Femur (tissue), 1 donor: ENCODE measurements at regions not wholly inside any gene's neighbourhood (a gene's known extent, or its start where the extent isn't known, plus 50 kb on each side); places are given as distances from the start of the nearest gene placed in this dataset.

Experiments used
- DNase-seq: peaks from one replicate; pipeline ENCODE4 v3.0.0-alpha.2; 2017

DNA sequence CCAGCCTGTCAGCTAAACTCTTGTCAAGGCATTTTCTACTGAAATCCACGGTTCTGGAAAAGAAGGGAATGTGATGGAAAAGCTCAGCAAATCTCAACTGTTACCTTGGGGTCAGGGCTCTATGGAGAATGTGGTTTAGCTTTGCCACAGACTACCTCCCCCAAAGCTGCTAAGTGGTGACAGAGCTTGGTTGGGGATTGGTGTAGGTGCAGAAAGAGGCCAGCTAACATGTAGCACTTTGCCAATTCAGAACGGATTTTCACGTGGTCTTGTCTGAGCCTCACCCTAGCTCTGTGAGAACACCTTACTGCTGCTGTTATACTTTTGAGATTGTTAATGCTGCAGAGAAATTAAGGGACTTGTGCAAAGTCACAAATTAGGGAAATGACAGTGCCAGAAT is 331.1 kb downstream of the RND3 start:
- DNase-seq = no peak

DNA sequence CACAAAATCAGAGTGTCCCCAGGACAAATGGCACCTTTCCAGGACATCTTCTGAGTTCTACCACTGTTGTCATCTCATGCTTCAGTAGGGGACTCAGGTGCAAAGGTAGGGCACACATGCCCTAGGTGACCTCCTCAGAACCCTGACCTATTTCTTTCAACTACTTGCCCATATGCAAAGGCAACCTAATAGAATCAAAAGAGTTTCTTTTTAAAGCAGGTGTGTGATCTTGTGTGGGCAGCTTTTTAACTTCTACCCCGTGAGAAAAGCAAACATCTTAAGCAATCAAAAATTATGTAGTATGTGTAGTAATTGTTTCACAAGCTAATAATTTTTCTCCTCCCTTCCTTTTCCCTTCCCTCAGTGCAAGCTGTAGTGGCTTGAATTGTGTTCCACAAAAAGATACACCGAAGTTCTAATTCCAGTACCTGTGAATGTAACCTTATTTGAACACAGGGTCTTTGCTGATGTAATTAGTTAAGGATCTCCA is 333.1 kb downstream of the RND3 start:
- no peak for DNase-seq

DNA sequence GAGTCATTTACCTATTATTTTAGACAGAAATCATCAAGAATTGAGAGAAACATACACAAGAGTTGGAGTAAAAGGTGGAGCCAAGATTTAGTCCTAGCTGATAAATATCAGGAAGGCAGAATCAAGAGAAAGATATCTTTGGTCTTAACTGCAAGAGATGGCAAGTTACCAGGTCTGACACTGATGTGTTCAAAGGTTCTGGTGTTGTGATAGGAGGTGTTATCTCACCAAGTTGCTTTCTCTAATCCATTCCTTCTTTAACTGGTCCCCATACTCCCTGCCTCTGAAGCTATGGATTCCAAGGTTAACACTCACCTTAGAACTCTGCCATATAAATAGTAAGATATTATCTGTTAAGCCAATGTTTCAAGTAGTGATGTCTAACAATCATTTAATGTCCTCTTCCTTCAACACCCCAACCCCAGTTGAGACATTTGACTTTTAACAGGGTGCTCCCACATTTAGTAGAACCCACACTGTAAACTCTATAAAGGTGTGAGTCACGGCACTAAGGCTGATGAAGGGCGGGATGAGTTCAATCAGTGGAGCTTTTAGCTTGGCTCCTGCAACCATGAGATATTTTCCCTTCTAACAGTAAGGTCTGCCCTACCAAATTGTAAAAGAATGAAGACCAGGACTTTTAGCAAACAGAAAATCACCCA is 333.7 kb downstream of the RND3 start:
- DNase-seq = no peak

DNA sequence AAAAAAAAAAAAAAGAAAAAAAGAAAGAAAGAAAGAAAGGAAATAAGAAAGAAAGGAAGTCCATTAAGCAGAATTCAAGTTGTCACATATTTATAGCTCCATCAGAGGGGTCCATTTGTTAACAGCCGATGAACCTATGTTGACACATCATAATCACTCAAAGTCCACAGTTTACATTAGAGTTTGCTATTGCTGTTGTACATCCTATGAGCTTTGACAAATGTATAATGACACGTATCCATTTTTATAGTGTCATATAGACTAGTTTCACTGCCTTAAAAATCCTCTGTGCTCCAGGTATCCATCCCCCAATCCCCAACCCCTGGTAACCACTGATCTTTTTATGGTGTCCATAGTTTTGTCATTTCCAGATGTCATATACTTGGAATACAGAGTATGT is 335.2 kb downstream of the RND3 start:
- DNase-seq = no peak

DNA sequence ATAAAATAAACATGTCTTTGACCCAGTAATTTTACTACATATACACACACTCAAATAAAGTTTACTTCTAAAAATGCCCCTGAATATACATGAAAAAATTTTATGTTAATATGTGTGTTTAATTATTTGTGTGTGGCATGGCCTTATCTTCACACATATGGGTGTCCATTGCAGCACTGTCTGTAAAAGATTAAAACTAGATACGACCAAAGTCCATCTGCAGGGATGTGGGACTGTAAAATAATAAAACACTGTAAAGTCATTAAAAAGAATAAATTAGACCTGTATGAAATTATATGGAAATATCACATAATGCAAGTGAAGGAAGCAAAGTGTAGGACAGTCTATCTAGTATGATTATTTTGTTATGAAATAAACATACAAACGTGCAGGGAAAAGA is 337.3 kb downstream of the RND3 start:
- DNase-seq = no peak

DNA sequence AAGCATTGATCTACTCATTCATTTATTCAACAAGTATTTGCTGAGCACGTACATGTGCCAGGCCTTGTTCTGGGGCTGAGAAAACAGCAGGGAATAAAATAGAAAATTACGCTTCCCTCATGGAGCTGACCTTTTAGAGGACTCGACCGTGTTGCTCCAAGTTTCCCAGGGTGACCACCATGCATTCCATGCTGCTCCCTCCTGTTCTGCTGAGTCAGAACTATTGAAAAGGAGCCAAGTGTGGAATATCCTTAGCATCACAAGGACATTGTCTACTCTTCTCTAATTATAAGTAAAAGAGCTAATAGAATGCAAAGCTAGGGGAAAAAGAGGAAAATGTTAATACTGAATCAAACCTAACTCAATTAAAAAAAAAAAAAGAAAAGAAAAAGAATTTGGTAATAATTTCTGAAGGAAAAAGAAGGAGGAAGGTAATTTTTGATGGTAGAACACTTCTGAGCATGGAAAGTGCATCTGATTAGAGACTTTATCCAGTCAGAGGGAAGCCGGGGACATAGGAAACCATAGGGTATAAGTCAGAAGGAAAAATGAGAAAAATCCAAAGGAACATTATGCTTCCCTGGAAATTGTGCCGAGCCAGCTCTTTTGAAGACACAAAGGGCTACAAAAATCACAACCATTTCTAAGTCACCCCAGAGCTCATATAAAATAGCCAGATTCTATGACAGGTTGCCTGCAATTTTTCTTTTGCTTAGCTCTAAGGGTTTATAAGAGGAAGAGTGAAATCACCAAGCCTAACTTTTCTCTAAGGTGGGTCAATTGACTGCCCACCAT is 339.4 kb downstream of the RND3 start:
- no peak for DNase-seq

DNA sequence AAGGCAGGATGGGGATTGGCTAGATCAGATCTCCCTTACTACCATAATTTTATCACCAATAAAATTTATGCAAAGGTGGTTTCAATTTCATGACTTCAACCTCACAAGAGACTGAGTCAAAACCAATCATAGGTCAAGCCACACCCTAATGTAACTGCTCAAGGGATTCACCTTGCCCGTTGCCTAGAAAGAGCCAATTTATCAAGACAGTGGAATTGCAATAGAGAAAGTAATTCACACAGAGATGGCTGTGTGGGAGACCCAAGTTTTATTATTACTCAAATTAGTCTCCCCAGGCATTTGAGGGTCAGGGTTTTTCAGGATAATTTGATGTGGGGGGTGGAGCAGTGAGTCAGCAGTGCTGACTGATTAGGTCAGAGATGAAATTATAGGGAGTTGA is 340.6 kb downstream of the RND3 start:
- DNase-seq = no peak

DNA sequence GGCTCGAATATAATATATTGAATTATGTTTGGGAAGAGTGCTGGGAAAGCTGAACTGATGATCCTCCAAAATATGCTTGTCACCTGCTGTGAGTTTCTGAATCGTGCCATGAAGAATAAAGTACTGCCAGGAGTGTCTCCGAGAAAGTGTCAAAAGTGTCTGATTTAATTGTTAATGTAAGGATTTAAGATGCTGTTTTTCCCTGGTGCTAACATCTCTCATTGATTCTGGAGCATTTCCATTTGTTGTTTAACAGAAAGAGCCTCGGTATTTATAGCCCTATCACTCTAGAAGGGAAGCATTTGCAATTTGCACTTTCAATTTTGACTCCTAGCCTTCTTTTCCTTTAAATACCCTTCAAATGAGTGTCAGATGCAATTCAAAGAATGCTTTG is 342.2 kb downstream of the RND3 start:
- DNase-seq = no peak

DNA sequence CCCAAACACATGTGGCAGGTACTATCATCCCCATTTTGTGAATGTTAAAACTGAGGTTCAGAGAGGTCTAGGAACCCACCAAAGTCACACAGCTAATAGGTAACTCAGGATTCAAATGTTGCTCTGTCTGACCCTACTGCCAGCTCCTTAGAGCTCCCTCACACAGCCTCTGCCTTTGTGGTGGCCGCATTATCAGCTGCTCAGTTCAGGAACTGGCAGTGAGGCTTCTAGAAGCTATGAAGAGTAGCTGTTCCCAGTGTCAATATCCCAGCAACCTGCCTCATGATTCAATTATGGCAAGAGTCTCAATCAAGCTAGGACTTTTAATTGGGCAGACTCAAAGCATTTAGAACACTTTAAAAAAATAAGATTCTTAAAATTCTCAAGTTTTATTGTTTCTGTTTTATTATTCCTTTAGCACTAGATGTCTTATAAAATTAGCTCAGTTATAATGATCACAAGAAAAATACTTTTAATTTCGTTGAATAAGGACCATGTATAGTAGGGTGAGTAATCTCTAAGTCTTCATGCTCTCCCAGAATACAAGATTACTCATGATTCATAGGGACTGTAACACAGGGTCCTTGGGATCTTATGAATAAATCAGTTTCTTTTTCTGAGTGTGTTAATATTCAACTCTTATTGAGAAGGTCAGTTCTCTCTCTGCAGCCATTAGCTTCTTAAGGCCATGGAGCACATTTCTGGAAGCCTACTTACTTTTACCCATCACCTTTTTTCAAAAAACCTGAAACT is 342.7 kb downstream of the RND3 start:
- DNase-seq = no peak

DNA sequence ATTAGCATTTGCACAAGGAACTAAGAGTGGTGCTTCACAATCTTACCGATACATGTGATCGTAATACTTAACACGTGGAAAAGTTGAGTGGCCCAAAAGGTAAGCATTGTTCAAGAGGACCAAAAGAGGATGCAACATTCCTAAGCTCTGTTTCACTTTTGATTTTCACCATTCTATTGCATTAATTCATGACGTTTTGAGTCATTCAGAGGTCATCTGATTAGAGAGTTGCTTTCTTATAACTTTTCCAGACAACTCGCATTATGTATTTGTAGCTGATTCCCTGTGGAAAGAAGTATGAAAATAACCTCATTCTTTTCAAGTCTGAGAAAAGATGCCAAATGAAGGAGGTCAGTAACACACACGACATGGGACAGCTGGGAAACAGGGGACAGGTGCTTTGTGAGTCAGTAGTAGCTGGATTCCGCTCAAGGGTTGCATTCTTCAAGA is 344.4 kb downstream of the RND3 start:
- no peak for DNase-seq

DNA sequence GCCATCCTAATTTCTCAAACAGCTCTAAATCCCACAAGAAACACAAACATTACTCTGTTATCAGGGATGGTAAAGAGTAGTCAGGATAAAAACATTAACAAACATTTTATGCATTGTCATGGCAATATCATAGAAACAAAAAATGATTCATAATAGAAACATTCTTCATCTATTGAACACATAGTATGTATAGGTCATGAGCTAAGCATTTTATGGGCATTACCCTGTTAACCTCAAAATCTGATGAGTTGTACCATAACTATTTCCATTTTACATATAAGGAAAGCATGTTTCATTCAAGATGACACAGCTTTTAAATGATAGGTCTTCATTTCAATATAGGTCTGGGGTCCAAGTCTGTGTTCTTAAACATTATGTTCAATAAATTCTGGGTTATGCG is 344.9 kb downstream of the RND3 start:
- no peak for DNase-seq

DNA sequence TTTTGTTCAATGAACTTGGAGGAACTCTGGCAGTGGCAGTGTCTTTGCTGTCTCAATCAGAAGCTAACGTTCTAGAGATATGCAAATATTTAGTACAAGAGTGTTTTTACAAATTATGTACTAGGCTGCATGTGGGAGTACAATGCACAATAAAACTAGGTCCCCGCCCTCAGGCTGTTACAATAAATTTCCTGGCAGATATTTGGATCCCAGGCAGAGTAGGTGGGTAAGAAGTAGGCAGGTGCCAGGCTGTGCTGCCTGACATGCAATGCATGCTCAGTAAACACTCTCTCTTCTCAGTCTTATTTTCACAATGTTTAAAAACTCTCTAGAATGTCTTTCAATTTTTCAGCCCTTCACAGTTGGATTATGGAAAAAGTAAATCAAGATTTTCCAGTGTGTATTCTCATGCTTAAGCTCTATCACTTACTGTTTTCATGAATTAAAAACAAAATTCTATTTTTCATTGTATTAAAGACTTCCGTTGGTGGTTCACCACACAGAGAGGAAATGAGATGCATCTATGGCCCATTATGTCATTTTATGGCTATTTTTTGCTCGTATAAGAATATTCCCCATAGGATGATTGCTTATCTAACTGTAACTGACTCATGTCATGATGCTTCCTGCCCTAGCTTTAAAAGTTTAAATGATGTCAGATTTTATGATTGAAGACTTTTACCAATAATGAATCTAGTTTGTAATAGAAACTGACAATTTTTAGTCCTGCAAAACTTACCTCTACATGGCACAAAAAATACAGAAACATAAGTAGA is 346.1 kb downstream of the RND3 start:
- no peak for DNase-seq

DNA sequence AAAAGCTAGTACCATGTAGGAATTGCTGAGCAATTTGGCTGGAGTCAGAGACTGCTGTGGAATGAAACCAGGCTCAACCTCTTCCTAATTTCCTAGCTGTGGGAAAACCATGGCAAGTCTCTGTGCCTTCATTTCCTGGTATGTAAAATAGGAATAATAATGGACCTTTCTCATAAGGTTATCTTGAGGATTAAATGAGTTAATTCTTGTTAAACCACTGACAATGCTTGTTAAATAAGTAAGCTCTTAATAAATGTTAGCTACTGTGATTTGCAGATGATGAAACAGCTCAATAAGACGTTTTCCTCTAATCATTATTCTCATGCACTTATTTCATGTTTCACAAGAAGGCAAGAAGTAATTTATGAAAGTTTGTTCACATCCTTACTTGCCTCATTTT is 346.7 kb downstream of the RND3 start:
- DNase-seq = no peak

DNA sequence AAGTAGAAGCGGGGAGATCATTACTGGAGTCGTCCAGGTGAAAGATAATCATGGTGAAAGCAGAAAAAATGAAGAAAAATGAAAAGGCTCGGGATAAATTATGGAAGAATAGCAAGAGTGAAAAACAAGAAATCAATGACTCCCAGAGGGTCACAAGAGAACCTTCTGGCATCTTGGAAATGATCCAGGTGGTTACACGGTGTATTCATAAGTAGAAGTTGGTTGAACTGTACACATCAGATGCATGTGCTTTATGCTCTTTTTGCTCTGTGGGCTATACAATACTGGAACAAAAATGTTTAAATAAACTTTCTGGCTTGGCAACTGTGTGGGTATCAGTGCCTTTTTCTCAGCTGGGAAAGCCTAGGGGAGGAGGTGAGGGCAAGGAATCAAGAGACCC is 348.9 kb downstream of the RND3 start:
- DNase-seq = no peak

DNA sequence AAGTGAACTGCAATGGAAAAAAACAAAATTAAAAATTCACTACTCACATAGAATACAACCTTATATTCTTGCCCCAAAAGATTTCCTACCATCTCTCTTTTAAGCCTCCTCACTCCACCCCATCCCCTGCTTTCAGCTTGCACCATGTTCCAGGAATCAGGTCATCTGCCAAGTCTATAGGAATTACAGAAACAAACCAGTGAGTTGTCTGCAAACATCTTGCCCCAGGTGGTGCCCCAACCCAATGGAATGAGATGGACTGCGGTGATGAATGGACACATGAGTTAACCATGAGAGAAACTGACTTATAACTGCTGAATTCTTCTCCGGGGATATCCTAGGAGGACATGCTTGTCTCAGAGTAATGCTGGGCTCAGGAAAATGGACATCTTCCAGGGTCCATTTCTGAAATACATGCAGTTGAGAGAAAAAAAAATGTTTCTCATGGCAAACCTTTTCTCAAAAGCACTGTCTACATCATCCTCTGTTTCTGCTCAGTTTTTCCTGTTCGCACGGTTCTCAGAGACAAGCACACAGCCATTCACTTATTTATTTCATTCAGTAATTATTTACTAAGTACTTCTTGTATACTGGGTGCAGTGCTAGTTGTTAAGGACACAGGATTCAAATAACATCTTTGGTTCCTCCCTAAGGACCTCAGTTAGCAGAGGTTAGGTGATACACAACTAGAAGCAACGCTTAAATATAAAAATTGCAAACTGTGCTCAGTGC is 350.0 kb downstream of the RND3 start:
- DNase-seq = no peak

DNA sequence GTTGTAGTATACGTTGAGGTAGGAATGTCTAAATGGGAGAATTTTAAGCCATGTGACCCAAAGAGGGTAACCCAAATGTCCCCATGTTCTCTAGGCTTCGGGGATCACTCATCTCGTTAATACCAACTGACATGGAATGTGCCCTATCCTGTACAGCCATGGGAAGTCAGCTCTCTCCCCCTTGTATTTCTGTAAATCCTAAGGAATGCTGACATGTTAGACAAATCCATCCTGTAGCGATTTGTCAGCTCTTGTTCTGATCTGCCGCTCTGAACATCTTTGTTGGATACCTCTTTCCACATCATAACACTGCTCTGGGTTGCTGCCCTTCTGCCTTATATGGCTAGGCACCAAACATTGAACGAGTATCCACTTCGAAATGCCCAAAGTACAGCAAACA is 350.6 kb downstream of the RND3 start:
- no peak for DNase-seq

DNA sequence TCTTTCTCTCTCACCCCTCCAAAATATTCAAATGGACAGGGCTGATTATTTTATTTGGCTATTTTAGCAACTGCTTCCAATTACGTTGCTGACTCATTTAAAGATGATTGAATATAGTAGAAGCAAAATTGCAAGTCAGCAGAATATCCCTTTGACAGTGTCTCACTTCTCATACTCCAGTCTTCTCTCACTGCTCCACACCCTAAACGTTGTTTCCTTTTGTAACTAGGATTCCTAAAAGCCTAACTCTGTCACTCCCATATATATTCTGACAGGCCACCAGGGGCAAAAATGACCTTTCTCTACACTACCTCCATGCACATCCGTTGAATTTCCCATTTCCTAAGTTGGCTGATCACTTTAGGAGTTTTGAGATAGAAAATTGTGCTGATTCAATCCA is 351.1 kb downstream of the RND3 start:
- DNase-seq = no peak

DNA sequence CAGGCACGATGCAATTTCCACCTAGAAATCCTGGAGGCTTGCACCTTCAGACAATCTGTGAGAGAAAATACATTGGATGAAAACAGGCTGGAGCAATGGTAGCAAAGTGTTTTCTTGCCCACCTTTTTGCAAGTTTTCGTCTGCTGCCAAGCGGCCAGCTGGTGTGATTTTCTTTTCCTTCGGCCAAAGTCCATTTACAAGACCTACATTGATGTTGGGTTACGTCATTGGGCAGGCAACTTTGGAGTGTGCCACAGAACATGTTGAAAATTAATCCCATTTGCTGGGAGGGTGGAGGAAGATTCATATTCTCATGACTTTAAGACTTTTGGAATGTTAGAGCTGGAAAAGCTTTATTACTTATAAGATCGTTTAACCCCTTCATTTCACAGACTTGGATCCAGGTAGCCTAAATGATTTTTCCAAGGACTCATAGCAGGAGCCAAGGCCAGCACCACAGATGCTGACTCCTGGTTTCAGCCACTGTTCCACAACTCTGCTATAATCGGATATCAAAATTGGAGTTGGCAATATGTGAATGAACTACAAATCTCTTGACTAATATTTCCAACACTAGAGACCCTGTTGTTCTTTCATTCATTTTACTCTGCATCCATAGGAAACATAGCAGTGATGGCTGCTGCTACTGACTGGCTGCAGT is 352.1 kb downstream of the RND3 start:
- no peak for DNase-seq

DNA sequence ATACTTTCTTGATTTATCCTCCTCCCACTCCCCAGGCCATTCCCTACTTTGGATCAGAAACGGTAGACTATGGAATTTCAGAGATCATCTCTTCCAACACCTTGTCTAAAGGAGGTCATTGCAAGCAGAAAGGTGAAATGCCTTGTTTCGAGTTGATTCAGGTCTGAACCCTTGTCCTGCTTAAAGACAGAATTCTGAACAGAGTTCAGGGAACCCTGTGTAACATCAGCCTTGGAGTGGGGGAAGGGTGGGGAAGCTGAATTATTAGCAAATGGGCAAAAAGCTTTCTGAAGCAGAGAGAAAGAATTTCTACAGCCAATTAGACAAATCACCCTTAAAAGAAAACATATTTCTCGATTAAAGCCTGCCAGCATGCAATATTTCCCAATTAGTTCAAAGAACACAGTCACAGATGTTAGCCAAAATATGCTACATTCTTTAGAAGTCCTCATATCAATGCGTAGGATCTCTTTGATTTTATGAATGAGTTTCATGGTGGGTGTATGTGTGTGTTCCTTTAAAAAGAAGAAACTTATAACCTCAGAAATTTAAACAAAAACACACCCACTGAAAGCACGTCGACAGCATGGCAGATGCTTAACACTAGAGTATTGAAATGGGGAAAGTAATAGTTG is 353.1 kb downstream of the RND3 start:
- DNase-seq = no peak

DNA sequence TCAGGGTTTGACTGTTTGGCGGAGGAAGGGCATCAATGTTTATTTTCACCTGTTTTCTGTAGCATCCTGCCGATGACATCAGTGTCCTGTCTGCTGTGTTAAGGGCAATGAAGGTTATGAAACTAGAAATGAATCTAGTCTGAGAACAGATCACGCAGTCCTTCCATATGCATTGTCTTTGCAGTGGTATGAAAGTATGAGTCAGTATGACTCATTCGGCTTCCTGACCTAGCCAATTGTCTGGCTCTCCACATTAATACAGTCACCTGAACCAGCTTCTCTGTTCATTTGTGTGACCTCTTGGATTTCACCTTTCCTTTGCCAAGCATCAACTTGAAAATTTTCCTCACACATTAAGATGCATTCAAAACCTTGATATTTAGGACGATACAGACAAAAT is 353.8 kb downstream of the RND3 start:
- no peak for DNase-seq

DNA sequence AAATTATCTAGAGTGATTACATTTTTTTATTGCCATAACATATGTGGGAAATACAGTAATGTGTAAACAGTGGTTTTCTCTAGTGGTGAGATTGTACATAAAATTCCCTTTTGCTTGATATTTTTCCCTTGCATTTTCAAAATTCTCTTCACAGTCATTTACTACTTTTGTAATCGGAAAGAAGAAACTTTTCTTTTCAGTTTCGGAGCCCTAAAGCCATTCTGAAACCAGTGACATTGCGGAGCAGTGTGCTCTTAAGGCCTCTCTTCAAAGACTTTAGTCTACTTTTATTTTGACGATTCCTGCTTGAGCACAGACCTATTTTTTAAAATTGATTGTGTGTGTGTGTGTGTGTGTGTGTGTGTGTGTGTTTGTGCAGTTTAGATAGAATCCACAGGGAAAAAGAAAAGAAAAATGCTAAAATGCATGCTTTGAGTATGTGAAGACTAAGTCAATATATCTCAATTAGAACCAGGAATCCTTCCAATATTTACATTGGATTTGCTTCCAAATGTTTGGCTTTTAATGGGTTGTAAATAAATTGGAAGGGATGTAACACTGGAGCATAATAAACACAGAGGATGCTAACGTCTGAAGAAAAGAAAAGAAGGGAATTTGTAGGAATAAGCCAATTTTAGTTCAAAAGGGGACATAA is 357.4 kb downstream of the RND3 start:
- DNase-seq = no peak
